ENCODE measurements at regions not wholly inside any gene's neighbourhood (a gene's known extent, or its start where the extent isn't known, plus 50 kb on each side); places are given as distances from the start of the nearest gene placed in this dataset.

GRCh38 chr2:166658901-166659300, 164.9 kb upstream of the SCN7A start:
- TF ChIP-seq EZH2 (IDR thresholded peaks at IDR 0.05; ENCODE audit: borderline replicate concordance): no peak
- no peak for TF ChIP-seq CTCF (IDR thresholded peaks at IDR 0.05; ENCODE audit: poor library complexity)
- no peak for TF ChIP-seq EZH2phosphoT487 (IDR thresholded peaks at IDR 0.05; ENCODE audit: low read depth, severe bottlenecking, unreplicated experiment)
- H3K9me3 ChIP-seq (ENCODE audit: low read depth): no peaks in the 10 kb centered on the region
- H3K4me2 ChIP-seq: no peak overlapping the region
- no peaks in the 10 kb centered on the region for H3K36me3 ChIP-seq (replicated peaks; ENCODE audit: insufficient read depth, low read depth)
- no peaks in the 10 kb centered on the region for H3K9me2 ChIP-seq (replicated peaks; ENCODE audit: insufficient read depth)
- no peak overlapping the region for H2AFZ ChIP-seq
- H3K4me1 ChIP-seq (ENCODE audit: insufficient read depth): no peaks in the 10 kb centered on the region
- H3K27ac ChIP-seq: no peak overlapping the region
- WGBS (ENCODE audit: low lambda C conversion rate, missing lambda C conversion rate): 72% methylated on average over 1 of the region's 1 CpG
- DNase-seq (ENCODE audit: low spot score): no peak
- no peaks in the 10 kb centered on the region for H3K27me3 ChIP-seq
- H3K79me2 ChIP-seq: no peaks in the 10 kb centered on the region
- no peaks in the 10 kb centered on the region for H4K20me1 ChIP-seq (ENCODE audit: insufficient read depth, poor library complexity, severe bottlenecking)
- no peak overlapping the region for H3K4me3 ChIP-seq

- Histone ChIP-seq H3K79me2 (no peaks in the 10 kb centered on the region), H3K4me1 (ENCODE audit: insufficient read depth) (peaks cover 7% of the 10 kb centered on the region), H3K9me2 (replicated peaks; ENCODE audit: insufficient read depth) (no peaks in the 10 kb centered on the region), H3K27ac (no peak overlapping the region), H3K9me3 (ENCODE audit: low read depth) (no peaks in the 10 kb centered on the region), H3K4me2 (no peak overlapping the region), H4K20me1 (ENCODE audit: insufficient read depth, poor library complexity, severe bottlenecking) (no peaks in the 10 kb centered on the region), H2AFZ (no peak overlapping the region), H3K4me3 (no peak overlapping the region), H3K36me3 (replicated peaks; ENCODE audit: insufficient read depth, low read depth) (no peaks in the 10 kb centered on the region), H3K27me3 (no peaks in the 10 kb centered on the region)
- TF ChIP-seq EZH2phosphoT487 (IDR thresholded peaks at IDR 0.05; ENCODE audit: low read depth, severe bottlenecking, unreplicated experiment) (no peak), CTCF (IDR thresholded peaks at IDR 0.05; ENCODE audit: poor library complexity) (no peak), EZH2 (IDR thresholded peaks at IDR 0.05; ENCODE audit: borderline replicate concordance) (no peak)
- WGBS (ENCODE audit: low lambda C conversion rate, missing lambda C conversion rate): 79% methylated on average over 4 of the region's 4 CpGs
- no peak for DNase-seq (ENCODE audit: low spot score)
These were observed 159.2 kb upstream of the SCN7A start for GRCh38 chr2:166653185-166653813.

GRCh38 chr2:166651991-166652390, 157.9 kb upstream of the SCN7A start:
- Histone ChIP-seq H3K27me3 (no peaks in the 10 kb centered on the region), H3K4me3 (no peak overlapping the region), H4K20me1 (ENCODE audit: insufficient read depth, poor library complexity, severe bottlenecking) (no peaks in the 10 kb centered on the region), H3K4me1 (ENCODE audit: insufficient read depth) (peaks cover 7% of the 10 kb centered on the region), H2AFZ (no peak overlapping the region), H3K9me3 (ENCODE audit: low read depth) (no peaks in the 10 kb centered on the region), H3K79me2 (no peaks in the 10 kb centered on the region), H3K9me2 (replicated peaks; ENCODE audit: insufficient read depth) (no peaks in the 10 kb centered on the region), H3K27ac (no peak overlapping the region), H3K4me2 (no peak overlapping the region), H3K36me3 (replicated peaks; ENCODE audit: insufficient read depth, low read depth) (no peaks in the 10 kb centered on the region)
- TF ChIP-seq EZH2 (IDR thresholded peaks at IDR 0.05; ENCODE audit: borderline replicate concordance) (no peak), CTCF (IDR thresholded peaks at IDR 0.05; ENCODE audit: poor library complexity) (no peak), EZH2phosphoT487 (IDR thresholded peaks at IDR 0.05; ENCODE audit: low read depth, severe bottlenecking, unreplicated experiment) (no peak)
- DNase-seq (ENCODE audit: low spot score): no peak
